ENCODE measurements at regions not wholly inside any gene's neighbourhood (a gene's known extent, or its start where the extent isn't known, plus 50 kb on each side); places are given as distances from the start of the nearest gene placed in this dataset.

GRCh38 chr4:4599481-4600275, 57.8 kb upstream of the STX18 start:
- no peak for DNase-seq (ENCODE audit: low spot score)

- DNase-seq (ENCODE audit: low spot score), result no peak
These were observed 57.1 kb upstream of the STX18 start for GRCh38 chr4:4598851-4599411.

- no peak for DNase-seq (ENCODE audit: low spot score)
These were observed 54.9 kb upstream of the STX18 start for GRCh38 chr4:4596720-4597119.

GRCh38 chr4:4595252-4595651, 53.4 kb upstream of the STX18 start:
- peak; percentile 39 for DNase-seq (ENCODE audit: low spot score)

GRCh38 chr4:4594285-4594920, 52.6 kb upstream of the STX18 start:
- DNase-seq (ENCODE audit: low spot score), result no peak

GRCh38 chr4:4593596-4594284, 51.9 kb upstream of the STX18 start:
- no peak for DNase-seq (ENCODE audit: low spot score)

- DNase-seq (ENCODE audit: low spot score), result no peak
These were observed 50.6 kb upstream of the STX18 start for GRCh38 chr4:4592414-4592813.
